ENCODE measurements at regions not wholly inside any gene's neighbourhood (a gene's known extent, or its start where the extent isn't known, plus 50 kb on each side); places are given as distances from the start of the nearest gene placed in this dataset.

GRCh38 chr3:26562021-26562768 lies 60.4 kb upstream of the LRRC3B start:
- Mint-ChIP-seq H3K27ac (no peak overlapping the region), H3K36me3 (ENCODE audit: low read depth) (no peaks in the 10 kb centered on the region), H3K27me3 (ENCODE audit: insufficient read depth) (no peaks in the 10 kb centered on the region)

More at GRCh38 chr3:26562021-26562768, 60.4 kb upstream of the LRRC3B start:
- Mint-ChIP-seq H3K4me1 (ENCODE audit: low read depth) (no peaks in the 10 kb centered on the region), H3K9me3 (peaks cover 30% of the 10 kb centered on the region), H3K4me3 (no peak overlapping the region)
- DNase-seq = no peak
- TF ChIP-seq, protein P1, sequence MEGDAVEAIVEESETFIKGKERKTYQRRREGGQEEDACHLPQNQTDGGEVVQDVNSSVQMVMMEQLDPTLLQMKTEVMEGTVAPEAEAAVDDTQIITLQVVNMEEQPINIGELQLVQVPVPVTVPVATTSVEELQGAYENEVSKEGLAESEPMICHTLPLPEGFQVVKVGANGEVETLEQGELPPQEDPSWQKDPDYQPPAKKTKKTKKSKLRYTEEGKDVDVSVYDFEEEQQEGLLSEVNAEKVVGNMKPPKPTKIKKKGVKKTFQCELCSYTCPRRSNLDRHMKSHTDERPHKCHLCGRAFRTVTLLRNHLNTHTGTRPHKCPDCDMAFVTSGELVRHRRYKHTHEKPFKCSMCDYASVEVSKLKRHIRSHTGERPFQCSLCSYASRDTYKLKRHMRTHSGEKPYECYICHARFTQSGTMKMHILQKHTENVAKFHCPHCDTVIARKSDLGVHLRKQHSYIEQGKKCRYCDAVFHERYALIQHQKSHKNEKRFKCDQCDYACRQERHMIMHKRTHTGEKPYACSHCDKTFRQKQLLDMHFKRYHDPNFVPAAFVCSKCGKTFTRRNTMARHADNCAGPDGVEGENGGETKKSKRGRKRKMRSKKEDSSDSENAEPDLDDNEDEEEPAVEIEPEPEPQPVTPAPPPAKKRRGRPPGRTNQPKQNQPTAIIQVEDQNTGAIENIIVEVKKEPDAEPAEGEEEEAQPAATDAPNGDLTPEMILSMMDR (IDR thresholded peaks at IDR 0.05) = no peak
